BJ (cell line): ENCODE measurements at regions not wholly inside any gene's neighbourhood (a gene's known extent, or its start where the extent isn't known, plus 50 kb on each side); places are given as distances from the start of the nearest gene placed in this dataset.

Source experiments
- CTCF ChIA-PET: fragments of 350-600 bp; formaldehyde crosslinking; extraction: SDS; loops from one replicate; lab custom pipeline; 2021; ENCODE audit warnings: antibody characterized with exemption, inconsistent platforms; lab: Yijun Ruan, JAX
- POLR2A ChIA-PET: fragments of 300-600 bp; sonication (Branson Sonifier 250); formaldehyde crosslinking; extraction: SDS; loops from one replicate; lab custom pipeline; 2021; ENCODE audit warnings: antibody characterized with exemption; lab: Charles Lee
- DNase-seq: peaks from one replicate; pipeline ENCODE4 v3.0.0-alpha.2; 2011; ENCODE audit warnings: low read depth
- H3K27me3 ChIP-seq: 2 replicates; pipeline ENCODE4 v1.6.0; 2011; ENCODE audit warnings: low read length; ENCODE audit not compliant: control insufficient read depth, insufficient read depth
- H3K36me3 ChIP-seq: 2 replicates; pipeline ENCODE4 v1.5.1; 2011; ENCODE audit warnings: low read length; ENCODE audit not compliant: control insufficient read depth, insufficient read depth
- H3K4me3 ChIP-seq: 2 replicates; pipeline ENCODE4 v1.5.1; 2011; ENCODE audit warnings: low read depth, mild to moderate bottlenecking, control low read depth, low read length
- TF ChIP-seq, protein P1 (sequence below): IDR thresholded peaks from 2 replicates; pipeline ENCODE4 v1.5.1; 2011; ENCODE audit warnings: low read depth, mild to moderate bottlenecking, control low read depth, inconsistent platforms, low read length, moderate library complexity; ENCODE audit not compliant: insufficient read depth

DNA sequence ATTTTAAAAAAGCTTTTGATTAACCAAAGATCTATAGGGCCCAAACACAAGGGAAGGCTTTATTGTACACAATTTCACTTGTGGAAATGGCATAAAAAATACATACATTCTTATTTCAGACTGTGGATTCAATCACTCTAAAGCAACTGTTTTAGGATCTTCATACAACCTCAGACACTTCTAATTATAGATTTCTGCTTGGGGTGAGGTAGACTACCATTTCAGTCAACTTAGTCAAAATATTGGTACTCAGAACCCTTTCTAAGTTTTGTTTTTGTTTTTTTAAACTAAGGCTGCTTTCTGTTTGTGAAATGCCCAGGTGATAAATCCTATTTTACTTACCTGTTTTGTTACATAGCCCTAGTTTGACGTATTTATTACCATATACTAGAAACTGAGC lies 284.5 kb upstream of the RASA1 start:
- Histone ChIP-seq H3K36me3 (no peaks in the 10 kb centered on the region), H3K27me3 (no peaks in the 10 kb centered on the region), H3K4me3 (no peak overlapping the region)
- TF ChIP-seq, protein P1, sequence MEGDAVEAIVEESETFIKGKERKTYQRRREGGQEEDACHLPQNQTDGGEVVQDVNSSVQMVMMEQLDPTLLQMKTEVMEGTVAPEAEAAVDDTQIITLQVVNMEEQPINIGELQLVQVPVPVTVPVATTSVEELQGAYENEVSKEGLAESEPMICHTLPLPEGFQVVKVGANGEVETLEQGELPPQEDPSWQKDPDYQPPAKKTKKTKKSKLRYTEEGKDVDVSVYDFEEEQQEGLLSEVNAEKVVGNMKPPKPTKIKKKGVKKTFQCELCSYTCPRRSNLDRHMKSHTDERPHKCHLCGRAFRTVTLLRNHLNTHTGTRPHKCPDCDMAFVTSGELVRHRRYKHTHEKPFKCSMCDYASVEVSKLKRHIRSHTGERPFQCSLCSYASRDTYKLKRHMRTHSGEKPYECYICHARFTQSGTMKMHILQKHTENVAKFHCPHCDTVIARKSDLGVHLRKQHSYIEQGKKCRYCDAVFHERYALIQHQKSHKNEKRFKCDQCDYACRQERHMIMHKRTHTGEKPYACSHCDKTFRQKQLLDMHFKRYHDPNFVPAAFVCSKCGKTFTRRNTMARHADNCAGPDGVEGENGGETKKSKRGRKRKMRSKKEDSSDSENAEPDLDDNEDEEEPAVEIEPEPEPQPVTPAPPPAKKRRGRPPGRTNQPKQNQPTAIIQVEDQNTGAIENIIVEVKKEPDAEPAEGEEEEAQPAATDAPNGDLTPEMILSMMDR = no peak
- ChIA-PET POLR2A (interaction anchor here (0.6 kb wide), 1 partner anchor 170 kb away, joined by 3 read pairs; no protein-coding TSS in a partner anchor), CTCF (interaction anchor here (0.5 to 1.2 kb wide), 2 partner anchors 21 to 30 kb away, joined by 3 to 6 read pairs; no protein-coding TSS in a partner anchor)
- no peak for DNase-seq

DNA sequence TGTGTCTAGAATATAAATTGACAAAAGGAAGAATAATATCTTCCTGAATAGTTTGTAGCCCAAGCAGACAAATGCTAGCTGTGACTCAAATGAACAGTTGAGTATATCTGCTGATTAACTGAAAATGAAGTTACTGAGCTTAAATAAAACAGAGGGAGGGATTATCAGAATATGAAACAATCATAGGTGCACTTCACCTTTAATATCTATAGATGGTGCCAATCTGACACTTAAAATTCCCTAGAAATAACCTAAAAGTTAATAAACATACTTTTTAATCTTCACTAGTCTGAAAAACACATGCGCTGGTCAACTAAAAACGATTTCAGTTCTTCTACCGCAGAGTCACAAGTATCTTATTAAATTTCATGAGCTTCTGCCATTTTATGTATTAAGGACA lies 280.8 kb upstream of the RASA1 start:
- DNase-seq = no peak
- CTCF ChIA-PET = interaction anchor here (0.8 to 1.0 kb wide), 2 partner anchors 19 to 26 kb away, joined by 3 read pairs; no protein-coding TSS in a partner anchor
- Histone ChIP-seq H3K4me3 (no peak overlapping the region), H3K36me3 (no peaks in the 10 kb centered on the region), H3K27me3 (no peaks in the 10 kb centered on the region)
- POLR2A ChIA-PET = no interaction called here
- TF ChIP-seq, protein P1 = no peak

DNA sequence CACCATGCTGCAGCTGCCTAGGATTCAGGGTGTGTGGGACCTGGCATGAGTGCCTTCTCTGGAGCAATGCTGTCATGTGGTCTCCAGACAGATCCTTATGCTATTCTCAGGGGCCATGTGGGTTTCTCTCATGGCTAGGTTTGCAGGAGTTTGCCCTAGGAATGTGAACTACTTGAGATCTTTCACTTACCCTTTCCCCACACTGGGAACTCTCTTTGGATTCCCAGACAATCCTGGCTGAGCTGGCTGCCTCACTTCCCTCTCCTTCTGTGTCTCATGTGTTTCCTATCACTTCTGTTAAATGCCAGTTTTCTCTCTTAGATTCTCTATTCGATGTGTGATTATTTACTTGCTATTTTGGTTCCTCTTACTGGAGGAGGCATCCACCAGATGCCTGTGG lies 270.2 kb upstream of the RASA1 start:
- Histone ChIP-seq H3K27me3 (peaks cover 2% of the 10 kb centered on the region; the same call in 1 of the 2 replicates), H3K36me3 (no peaks in the 10 kb centered on the region), H3K4me3 (no peak overlapping the region)
- POLR2A ChIA-PET = no interaction called here
- TF ChIP-seq, protein P1 = no peak
- DNase-seq = no peak
- CTCF ChIA-PET = interaction anchor here (1.0 to 1.2 kb wide), 2 partner anchors 16 to 117 kb away, joined by 3 to 4 read pairs; no protein-coding TSS in a partner anchor

DNA sequence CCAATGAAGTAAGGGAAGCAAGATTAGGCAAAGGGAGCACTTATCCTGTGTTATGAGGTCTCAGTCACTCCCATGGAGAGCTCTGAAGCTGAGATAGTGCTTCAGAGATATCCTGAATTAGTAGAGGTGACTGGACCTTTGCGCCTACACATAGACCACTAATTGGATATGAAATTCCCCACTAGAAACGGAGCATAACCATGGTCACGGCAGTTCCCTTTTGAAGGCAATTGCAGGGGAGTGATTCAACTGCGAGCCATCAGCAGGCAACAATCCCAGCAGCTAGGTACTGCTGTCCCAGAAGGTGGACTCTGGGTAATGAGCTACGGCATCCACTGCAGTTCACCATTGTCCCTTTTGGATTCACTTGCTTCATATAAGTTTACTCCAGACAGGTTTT lies 267.7 kb upstream of the RASA1 start:
- H3K4me3 ChIP-seq = no peak overlapping the region
- POLR2A ChIA-PET = no interaction called here
- TF ChIP-seq, protein P1 = no peak
- H3K27me3 ChIP-seq = peaks cover 2% of the 10 kb centered on the region; the same call in 1 of the 2 replicates
- CTCF ChIA-PET = interaction anchor here (0.7 to 2.0 kb wide), 4 partner anchors 10 to 69 kb away, joined by 3 to 8 read pairs (median 4); no protein-coding TSS in a partner anchor
- no peaks in the 10 kb centered on the region for H3K36me3 ChIP-seq
- DNase-seq = no peak

DNA sequence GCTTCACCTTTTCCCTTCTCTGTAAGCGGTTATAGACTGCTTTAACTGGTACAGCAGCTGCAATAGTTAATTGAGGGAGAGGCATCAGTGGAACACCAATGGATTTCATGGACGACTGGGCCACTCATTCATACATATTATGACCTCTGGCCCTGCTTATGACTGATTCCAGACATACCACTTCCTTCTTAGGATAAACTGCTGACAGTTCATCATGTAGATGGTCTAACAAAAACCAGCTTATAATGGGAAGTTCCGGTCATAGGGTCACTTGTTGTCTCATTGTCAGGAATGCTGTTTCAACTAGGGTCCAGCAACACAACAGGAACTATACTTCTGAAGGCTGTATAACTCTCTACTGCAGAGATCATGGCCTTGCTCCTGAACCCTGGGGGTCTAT lies 265.2 kb upstream of the RASA1 start:
- CTCF ChIA-PET = interaction anchor here (1.5 to 2.8 kb wide), 2 partner anchors 10 to 33 kb away, joined by 4 to 14 read pairs; no protein-coding TSS in a partner anchor
- TF ChIP-seq, protein P1 = no peak
- Histone ChIP-seq H3K27me3 (peaks cover under 1% of the 10 kb centered on the region; the same call in 1 of the 2 replicates), H3K36me3 (no peaks in the 10 kb centered on the region), H3K4me3 (no peak overlapping the region)
- no peak for DNase-seq
- POLR2A ChIA-PET = no interaction called here
